HCT116 (cell line): ENCODE measurements at regions not wholly inside any gene's neighbourhood (a gene's known extent, or its start where the extent isn't known, plus 50 kb on each side); places are given as distances from the start of the nearest gene placed in this dataset.

Experiments used
- ATAC-seq: fragments of 200-7000 bp; cut with Tn5 transposase; 2 replicates; pipeline ENCODE4 v1.9.1; 2020; ENCODE audit warnings: mild to moderate bottlenecking, moderate library complexity
- BruUV-seq: library from RNA; stranded (reverse); fragments of 400-500 nt; replicated peaks from 2 replicates; lab custom pipeline; 2021; lab: Mats Ljungman, UMichigan
- CTCF ChIA-PET: fragments of 300-600 bp; sonication (Branson Sonifier 250); formaldehyde crosslinking; loops from one replicate; lab custom pipeline; 2021; ENCODE audit warnings: antibody characterized with exemption; lab: Charles Lee
- POLR2A ChIA-PET: fragments of 300-600, 350-600 bp; sonication (Branson Sonifier 250); formaldehyde crosslinking; loops from one replicate; lab custom pipeline; 2021; ENCODE audit warnings: antibody characterized with exemption; lab: Charles Lee
- RAD21 ChIA-PET, 2 experiments: fragments of 300-600 bp; sonication (Branson Sonifier 250); formaldehyde crosslinking; loops; one replicate each; lab custom pipeline; 2023; ENCODE audit warnings: low total read pairs in 2 of 2; ENCODE audit not compliant: uncharacterized antibody in 2 of 2, unreplicated experiment in 2 of 2, low non-redundant PET in 1 of 2; lab: Charles Lee
- DNase-seq: peaks from one replicate; pipeline ENCODE4 v3.0.0-alpha.2; 2010; ENCODE audit warnings: low read depth, low spot score
- H2AFZ ChIP-seq: fragments of 200-600 bp; shearing (Covaris generic), sonication (generic); 2 replicates; pipeline ENCODE4 v1.6.1; 2017; ENCODE audit warnings: low read depth, mixed run types, mixed read lengths, antibody characterized with exemption, low read length; ENCODE audit not compliant: poor library complexity, severe bottlenecking
- H3K27ac ChIP-seq: 2 replicates; pipeline ENCODE4 v1.5.1; 2012; ENCODE audit warnings: low read depth, low read length
- H3K27me3 ChIP-seq: fragments of 200-600 bp; sonication (generic); 2 replicates; pipeline ENCODE4 v1.6.1; 2016; ENCODE audit warnings: mixed run types, low read length, mixed read lengths; ENCODE audit not compliant: insufficient read depth
- H3K36me3 ChIP-seq, 2 experiments: fragments of 200-500 bp in 1 of 2; fragments of 200-600 bp in 1 of 2; sonication (Bioruptor generic) in 1 of 2; sonication (generic) in 1 of 2; 2 replicates each; pipeline versions ENCODE4 v1.5.1 to v1.6.1; 2014 to 2016; ENCODE audit warnings: low read length in 2 of 2, inconsistent platforms in 1 of 2, mixed read lengths in 1 of 2, mixed run types in 1 of 2; ENCODE audit not compliant: insufficient read depth in 2 of 2, control insufficient read depth in 1 of 2
- H3K4me1 ChIP-seq, 2 experiments: fragments of 200-600 bp in 1 of 2; sonication (generic) in 1 of 2; 2 replicates each; pipeline versions ENCODE4 v1.5.1 to v1.6.1; 2012 to 2017; ENCODE audit warnings: low read length in 2 of 2, inconsistent platforms in 1 of 2, mild to moderate bottlenecking in 1 of 2, mixed read lengths in 1 of 2, mixed run types in 1 of 2, moderate library complexity in 1 of 2; ENCODE audit not compliant: insufficient read depth in 2 of 2, control insufficient read depth in 1 of 2
- H3K4me2 ChIP-seq: fragments of 200-600 bp; sonication (generic); 2 replicates; pipeline ENCODE4 v1.6.1; 2017; ENCODE audit warnings: mixed run types, low read length, mixed read lengths
- H3K4me3 ChIP-seq, 2 experiments: fragments of 200-600 bp in 1 of 2; sonication (generic) in 1 of 2; replicated peaks in 1 of 2; 2 replicates each; pipeline ENCODE4 v1.5.1; 2011 to 2016; ENCODE audit warnings: low read length in 2 of 2, control low read depth in 1 of 2, low read depth in 1 of 2, mild to moderate bottlenecking in 1 of 2, mixed read lengths in 1 of 2, mixed run types in 1 of 2
- H3K79me2 ChIP-seq: fragments of 200-600 bp; sonication (generic); 2 replicates; pipeline ENCODE4 v1.6.1; 2017; ENCODE audit warnings: mild to moderate bottlenecking, mixed run types, low read length, moderate library complexity, mixed read lengths; ENCODE audit not compliant: insufficient read depth
- H3K9ac ChIP-seq: fragments of 200-600 bp; sonication (generic); 2 replicates; pipeline ENCODE4 v1.6.1; 2016; ENCODE audit warnings: low read length, mixed read lengths
- H3K9me2 ChIP-seq: fragments of 200-600 bp; sonication (generic), shearing (Covaris generic); 2 replicates; pipeline ENCODE4 v1.6.1; 2017; ENCODE audit warnings: mixed run types, mild to moderate bottlenecking, moderate library complexity; ENCODE audit not compliant: insufficient read depth
- H3K9me3 ChIP-seq, 2 experiments: fragments of 200-500 bp in 1 of 2; fragments of 200-600 bp in 1 of 2; sonication (Bioruptor generic) in 1 of 2; sonication (generic) in 1 of 2; 2 replicates each; pipeline ENCODE4 v1.6.1; 2014 to 2017; ENCODE audit warnings: low read length in 2 of 2, mixed read lengths in 2 of 2, inconsistent platforms in 1 of 2, low read depth in 1 of 2, mild to moderate bottlenecking in 1 of 2, mixed run types in 1 of 2, moderate library complexity in 1 of 2; ENCODE audit not compliant: control insufficient read depth in 1 of 2, insufficient read depth in 1 of 2
- H4K20me1 ChIP-seq: fragments of 200-600 bp; sonication (generic), shearing (Covaris generic); 2 replicates; pipeline ENCODE4 v1.6.1; 2017; ENCODE audit warnings: mixed run types, mild to moderate bottlenecking, moderate library complexity; ENCODE audit not compliant: insufficient read depth
- ATF3 ChIP-seq: IDR thresholded peaks from 2 replicates; pipeline ENCODE4 v1.6.1; 2012
- CEBPB ChIP-seq: IDR thresholded peaks from 2 replicates; pipeline ENCODE4 v1.6.1; 2012; ENCODE audit warnings: low read depth
- CTCF ChIP-seq, 3 experiments: fragments of 200-600 bp in 1 of 3; sonication (generic) in 1 of 3; IDR thresholded peaks in 2 of 3; conservative IDR thresholded peaks in 1 of 3; 2 replicates each; pipeline ENCODE4 v1.5.1; 2012 to 2017; ENCODE audit warnings: low read depth in 2 of 3, low read length in 2 of 3, antibody characterized with exemption in 1 of 3, borderline replicate concordance in 1 of 3, control low read depth in 1 of 3, mild to moderate bottlenecking in 1 of 3, mixed read lengths in 1 of 3, mixed run types in 1 of 3, moderate library complexity in 1 of 3; ENCODE audit not compliant: insufficient read depth in 1 of 3
- EGR1 ChIP-seq: IDR thresholded peaks from 2 replicates; pipeline ENCODE4 v1.6.1; 2012; ENCODE audit warnings: low read depth
- ELF1 ChIP-seq: IDR thresholded peaks from 2 replicates; pipeline ENCODE4 v1.6.1; 2012; ENCODE audit warnings: low read depth, borderline replicate concordance
- JUND ChIP-seq: IDR thresholded peaks from 2 replicates; pipeline ENCODE4 v1.6.1; 2012
- POLR2A ChIP-seq: IDR thresholded peaks from 2 replicates; pipeline ENCODE4 v1.7.0; 2011; ENCODE audit warnings: borderline replicate concordance; ENCODE audit not compliant: insufficient read depth, insufficient read length; ENCODE audit errors: extremely low read depth
- POLR2AphosphoS5 ChIP-seq: IDR thresholded peaks from 2 replicates; pipeline ENCODE4 v1.6.1; 2011; ENCODE audit warnings: mild to moderate bottlenecking, low read depth, low read length, moderate library complexity
- RAD21 ChIP-seq: IDR thresholded peaks from 2 replicates; pipeline ENCODE4 v1.6.1; 2012; ENCODE audit warnings: low read depth, mild to moderate bottlenecking
- TCF7L2 ChIP-seq: IDR thresholded peaks from 2 replicates; pipeline ENCODE4 v1.7.0; 2011; ENCODE audit warnings: borderline replicate concordance, inconsistent platforms; ENCODE audit not compliant: insufficient read depth, insufficient read length; ENCODE audit errors: extremely low read depth
- intact Hi-C: fragments of 100-400 bp; cut with micrococcal nuclease; formaldehyde crosslinking; loops from 2 replicates; pipeline ENCODE4 v1.10.0; 2022
- TF ChIP-seq, protein P1 (sequence below): IDR thresholded peaks from 2 replicates; pipeline ENCODE4 v1.6.1; 2011; ENCODE audit warnings: mild to moderate bottlenecking, low read length, moderate library complexity; ENCODE audit not compliant: insufficient replicate concordance; ENCODE audit errors: extremely low read depth
- TF ChIP-seq, protein P2 (sequence below): IDR thresholded peaks from 2 replicates; pipeline ENCODE4 v1.6.1; 2012; ENCODE audit warnings: low read depth

DNA sequence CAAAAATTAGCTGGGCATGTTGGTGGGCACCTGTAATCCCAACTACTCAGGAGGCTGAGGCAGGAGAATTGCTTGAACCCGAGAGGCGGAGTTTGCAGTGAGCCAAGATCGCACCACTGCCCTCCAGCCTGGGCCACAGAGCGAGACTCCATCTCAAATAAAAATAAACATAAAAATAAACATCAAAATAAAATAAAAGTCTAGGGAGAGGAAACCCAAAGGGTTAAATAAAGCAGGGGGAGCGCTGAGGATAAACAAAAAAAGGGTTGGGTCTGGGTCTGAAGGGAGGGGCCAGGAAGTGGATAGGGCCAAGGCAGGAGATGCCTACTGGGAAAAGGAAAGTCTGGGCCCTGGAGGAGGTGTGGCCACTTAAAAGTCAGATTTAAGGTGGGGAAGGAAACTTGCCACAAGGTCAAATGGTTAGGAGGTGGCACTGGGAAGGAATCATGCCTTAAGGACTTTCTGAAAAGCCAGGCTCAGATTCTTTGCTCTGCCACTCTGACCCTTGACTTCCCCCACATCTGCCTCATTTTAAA lies 150.0 kb downstream of the ADSS2 start:
- Histone ChIP-seq H3K4me1 (peaks cover 0 to 24% of the 10 kb centered on the region in 2 experiments; a peak in 2 of 4 replicates), H3K4me3 (no peak overlapping the region), H3K4me2 (no peak overlapping the region), H3K9ac (no peak overlapping the region), H3K36me3 (no peaks in the 10 kb centered on the region), H4K20me1 (no peaks in the 10 kb centered on the region), H2AFZ (no peak overlapping the region), H3K27me3 (no peaks in the 10 kb centered on the region), H3K9me2 (no peaks in the 10 kb centered on the region), H3K79me2 (no peaks in the 10 kb centered on the region), H3K27ac (no peak overlapping the region), H3K9me3 (no peaks in the 10 kb centered on the region)
- ChIA-PET POLR2A (no interaction called here), CTCF (no interaction called here), RAD21 (no interaction called here)
- no TSS peak for BruUV-seq
- DNase-seq (no peak), ATAC-seq (no peak)
- intact Hi-C loops = no loop called here
- TF ChIP-seq, protein P1, sequence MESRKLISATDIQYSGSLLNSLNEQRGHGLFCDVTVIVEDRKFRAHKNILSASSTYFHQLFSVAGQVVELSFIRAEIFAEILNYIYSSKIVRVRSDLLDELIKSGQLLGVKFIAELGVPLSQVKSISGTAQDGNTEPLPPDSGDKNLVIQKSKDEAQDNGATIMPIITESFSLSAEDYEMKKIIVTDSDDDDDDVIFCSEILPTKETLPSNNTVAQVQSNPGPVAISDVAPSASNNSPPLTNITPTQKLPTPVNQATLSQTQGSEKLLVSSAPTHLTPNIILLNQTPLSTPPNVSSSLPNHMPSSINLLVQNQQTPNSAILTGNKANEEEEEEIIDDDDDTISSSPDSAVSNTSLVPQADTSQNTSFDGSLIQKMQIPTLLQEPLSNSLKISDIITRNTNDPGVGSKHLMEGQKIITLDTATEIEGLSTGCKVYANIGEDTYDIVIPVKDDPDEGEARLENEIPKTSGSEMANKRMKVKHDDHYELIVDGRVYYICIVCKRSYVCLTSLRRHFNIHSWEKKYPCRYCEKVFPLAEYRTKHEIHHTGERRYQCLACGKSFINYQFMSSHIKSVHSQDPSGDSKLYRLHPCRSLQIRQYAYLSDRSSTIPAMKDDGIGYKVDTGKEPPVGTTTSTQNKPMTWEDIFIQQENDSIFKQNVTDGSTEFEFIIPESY = no peak
- TF ChIP-seq CTCF (IDR thresholded peaks at IDR 0.05 in 2 of 3, conservative IDR thresholded peaks at IDR 0.05 in 1 of 3; ENCODE audit: borderline replicate concordance in 1 of 3, insufficient read depth in 1 of 3, low read depth in 2 of 3, low read length in 2 of 3) = no peak
- TF ChIP-seq JUND = no peak
- no peak for TF ChIP-seq TCF7L2
- TF ChIP-seq CEBPB = no peak
- TF ChIP-seq EGR1 = no peak
- no peak for TF ChIP-seq ELF1
- TF ChIP-seq, protein P2, sequence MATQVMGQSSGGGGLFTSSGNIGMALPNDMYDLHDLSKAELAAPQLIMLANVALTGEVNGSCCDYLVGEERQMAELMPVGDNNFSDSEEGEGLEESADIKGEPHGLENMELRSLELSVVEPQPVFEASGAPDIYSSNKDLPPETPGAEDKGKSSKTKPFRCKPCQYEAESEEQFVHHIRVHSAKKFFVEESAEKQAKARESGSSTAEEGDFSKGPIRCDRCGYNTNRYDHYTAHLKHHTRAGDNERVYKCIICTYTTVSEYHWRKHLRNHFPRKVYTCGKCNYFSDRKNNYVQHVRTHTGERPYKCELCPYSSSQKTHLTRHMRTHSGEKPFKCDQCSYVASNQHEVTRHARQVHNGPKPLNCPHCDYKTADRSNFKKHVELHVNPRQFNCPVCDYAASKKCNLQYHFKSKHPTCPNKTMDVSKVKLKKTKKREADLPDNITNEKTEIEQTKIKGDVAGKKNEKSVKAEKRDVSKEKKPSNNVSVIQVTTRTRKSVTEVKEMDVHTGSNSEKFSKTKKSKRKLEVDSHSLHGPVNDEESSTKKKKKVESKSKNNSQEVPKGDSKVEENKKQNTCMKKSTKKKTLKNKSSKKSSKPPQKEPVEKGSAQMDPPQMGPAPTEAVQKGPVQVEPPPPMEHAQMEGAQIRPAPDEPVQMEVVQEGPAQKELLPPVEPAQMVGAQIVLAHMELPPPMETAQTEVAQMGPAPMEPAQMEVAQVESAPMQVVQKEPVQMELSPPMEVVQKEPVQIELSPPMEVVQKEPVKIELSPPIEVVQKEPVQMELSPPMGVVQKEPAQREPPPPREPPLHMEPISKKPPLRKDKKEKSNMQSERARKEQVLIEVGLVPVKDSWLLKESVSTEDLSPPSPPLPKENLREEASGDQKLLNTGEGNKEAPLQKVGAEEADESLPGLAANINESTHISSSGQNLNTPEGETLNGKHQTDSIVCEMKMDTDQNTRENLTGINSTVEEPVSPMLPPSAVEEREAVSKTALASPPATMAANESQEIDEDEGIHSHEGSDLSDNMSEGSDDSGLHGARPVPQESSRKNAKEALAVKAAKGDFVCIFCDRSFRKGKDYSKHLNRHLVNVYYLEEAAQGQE = no peak
- no peak for TF ChIP-seq POLR2A
- TF ChIP-seq ATF3 = no peak
- TF ChIP-seq POLR2AphosphoS5 = no peak
- TF ChIP-seq RAD21 = no peak
